Ascending aorta (tissue), 2 donors: ENCODE measurements at regions not wholly inside any gene's neighbourhood (a gene's known extent, or its start where the extent isn't known, plus 50 kb on each side); places are given as distances from the start of the nearest gene placed in this dataset.
A peak's percentile ranks its signal among the peaks of the same experiment; 100 is the strongest.

Source experiments
- DNase-seq, 2 donors: peaks; one replicate each; pipeline ENCODE4 v3.0.0-alpha.2; 2019; ENCODE audit warnings: low spot score in 2 of 2
- H3K27ac ChIP-seq, 2 donors: fragments of 200-600 bp; sonication (generic); one replicate each; pipeline ENCODE4 v1.5.1; 2016 to 2017; ENCODE audit warnings: mild to moderate bottlenecking in 1 of 2
- H3K27me3 ChIP-seq: fragments of 200-600 bp; sonication (generic); one replicate; pipeline ENCODE4 v1.5.1; 2017
- H3K36me3 ChIP-seq, 2 donors: fragments of 200-600 bp; sonication (generic); one replicate each; pipeline ENCODE4 v1.5.1; 2016
- H3K4me1 ChIP-seq, 2 donors: fragments of 200-600 bp; sonication (generic); one replicate each; pipeline ENCODE4 v1.5.1; 2016 to 2017; ENCODE audit warnings: mild to moderate bottlenecking in 1 of 2
- H3K4me3 ChIP-seq, 2 donors: fragments of 200-600 bp; sonication (generic); one replicate each; pipeline ENCODE4 v1.5.1; 2016 to 2017; ENCODE audit warnings: mild to moderate bottlenecking in 1 of 2
- H3K9me3 ChIP-seq, 2 donors: fragments of 200-600 bp; sonication (generic); one replicate each; pipeline ENCODE4 v1.5.1; 2016
- intact Hi-C: fragments of 100-400 bp; cut with DNase I; formaldehyde crosslinking; loops from one replicate; pipeline ENCODE4 v1.15.1; 2023
- TF ChIP-seq, protein P1 (sequence below), 3 experiments: fragments of 200-600 bp in 2 of 3; fragments of 450-650 bp in 1 of 3; sonication (generic) in 2 of 3; IDR thresholded peaks; one replicate each; pipeline ENCODE4 v1.5.1; 2016 to 2019; ENCODE audit warnings: antibody characterized with exemption in 3 of 3, mild to moderate bottlenecking in 1 of 3, moderate library complexity in 1 of 3

DNA sequence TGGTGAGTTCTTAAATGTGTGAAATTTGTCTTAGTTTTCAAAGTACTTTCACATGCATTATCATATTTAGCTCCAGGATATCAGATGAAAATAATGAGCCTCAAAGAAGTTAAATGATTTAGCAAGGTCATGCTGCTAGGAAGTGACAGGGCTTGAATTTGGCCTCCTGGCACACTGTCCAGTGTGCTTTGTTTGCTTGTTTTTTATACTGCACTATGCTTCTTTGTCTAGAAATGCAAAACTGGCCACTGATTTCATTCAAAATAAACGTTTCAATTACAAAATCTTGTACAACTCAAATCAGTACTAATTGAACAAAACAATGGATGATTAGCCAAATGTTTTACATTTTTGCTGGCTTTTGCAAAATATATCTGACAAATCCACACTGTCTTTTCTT is 583.3 kb upstream of the CBLB start:
- Histone ChIP-seq H3K4me3 (no peak overlapping the region), H3K27ac (no peak overlapping the region), H3K27me3 (no peaks in the 10 kb centered on the region), H3K36me3 (no peaks in the 10 kb centered on the region), H3K4me1 (no peaks in the 10 kb centered on the region), H3K9me3 (no peaks in the 10 kb centered on the region)
- intact Hi-C loops, result no loop called here
- no peak for DNase-seq
- TF ChIP-seq, protein P1, sequence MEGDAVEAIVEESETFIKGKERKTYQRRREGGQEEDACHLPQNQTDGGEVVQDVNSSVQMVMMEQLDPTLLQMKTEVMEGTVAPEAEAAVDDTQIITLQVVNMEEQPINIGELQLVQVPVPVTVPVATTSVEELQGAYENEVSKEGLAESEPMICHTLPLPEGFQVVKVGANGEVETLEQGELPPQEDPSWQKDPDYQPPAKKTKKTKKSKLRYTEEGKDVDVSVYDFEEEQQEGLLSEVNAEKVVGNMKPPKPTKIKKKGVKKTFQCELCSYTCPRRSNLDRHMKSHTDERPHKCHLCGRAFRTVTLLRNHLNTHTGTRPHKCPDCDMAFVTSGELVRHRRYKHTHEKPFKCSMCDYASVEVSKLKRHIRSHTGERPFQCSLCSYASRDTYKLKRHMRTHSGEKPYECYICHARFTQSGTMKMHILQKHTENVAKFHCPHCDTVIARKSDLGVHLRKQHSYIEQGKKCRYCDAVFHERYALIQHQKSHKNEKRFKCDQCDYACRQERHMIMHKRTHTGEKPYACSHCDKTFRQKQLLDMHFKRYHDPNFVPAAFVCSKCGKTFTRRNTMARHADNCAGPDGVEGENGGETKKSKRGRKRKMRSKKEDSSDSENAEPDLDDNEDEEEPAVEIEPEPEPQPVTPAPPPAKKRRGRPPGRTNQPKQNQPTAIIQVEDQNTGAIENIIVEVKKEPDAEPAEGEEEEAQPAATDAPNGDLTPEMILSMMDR (IDR thresholded peaks at IDR 0.05), result no peak

DNA sequence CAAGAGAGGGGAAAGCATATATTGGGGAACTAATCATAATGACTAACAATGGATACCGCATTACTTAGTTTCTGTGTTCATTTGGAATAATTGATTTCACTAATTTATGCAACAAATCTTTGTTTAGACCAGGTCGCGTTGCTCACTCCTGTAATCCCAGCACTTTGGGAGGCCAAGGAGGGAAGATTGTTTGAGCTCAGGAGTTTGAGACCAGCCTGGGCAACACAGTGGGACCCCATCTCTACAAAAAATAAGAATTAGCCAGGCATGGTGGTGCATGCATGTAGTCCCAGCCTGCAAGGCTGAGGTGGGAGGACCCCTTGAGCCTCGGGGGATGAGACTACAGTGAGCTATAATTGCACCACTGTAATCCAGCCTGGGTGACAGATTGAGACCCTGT is 585.7 kb upstream of the CBLB start:
- Histone ChIP-seq H3K36me3 (no peaks in the 10 kb centered on the region), H3K27me3 (no peaks in the 10 kb centered on the region), H3K27ac (no peak overlapping the region), H3K9me3 (no peaks in the 10 kb centered on the region), H3K4me3 (no peak overlapping the region), H3K4me1 (no peaks in the 10 kb centered on the region)
- TF ChIP-seq, protein P1 (IDR thresholded peaks at IDR 0.05), result no peak
- intact Hi-C loops, result no loop called here
- no peak for DNase-seq

DNA sequence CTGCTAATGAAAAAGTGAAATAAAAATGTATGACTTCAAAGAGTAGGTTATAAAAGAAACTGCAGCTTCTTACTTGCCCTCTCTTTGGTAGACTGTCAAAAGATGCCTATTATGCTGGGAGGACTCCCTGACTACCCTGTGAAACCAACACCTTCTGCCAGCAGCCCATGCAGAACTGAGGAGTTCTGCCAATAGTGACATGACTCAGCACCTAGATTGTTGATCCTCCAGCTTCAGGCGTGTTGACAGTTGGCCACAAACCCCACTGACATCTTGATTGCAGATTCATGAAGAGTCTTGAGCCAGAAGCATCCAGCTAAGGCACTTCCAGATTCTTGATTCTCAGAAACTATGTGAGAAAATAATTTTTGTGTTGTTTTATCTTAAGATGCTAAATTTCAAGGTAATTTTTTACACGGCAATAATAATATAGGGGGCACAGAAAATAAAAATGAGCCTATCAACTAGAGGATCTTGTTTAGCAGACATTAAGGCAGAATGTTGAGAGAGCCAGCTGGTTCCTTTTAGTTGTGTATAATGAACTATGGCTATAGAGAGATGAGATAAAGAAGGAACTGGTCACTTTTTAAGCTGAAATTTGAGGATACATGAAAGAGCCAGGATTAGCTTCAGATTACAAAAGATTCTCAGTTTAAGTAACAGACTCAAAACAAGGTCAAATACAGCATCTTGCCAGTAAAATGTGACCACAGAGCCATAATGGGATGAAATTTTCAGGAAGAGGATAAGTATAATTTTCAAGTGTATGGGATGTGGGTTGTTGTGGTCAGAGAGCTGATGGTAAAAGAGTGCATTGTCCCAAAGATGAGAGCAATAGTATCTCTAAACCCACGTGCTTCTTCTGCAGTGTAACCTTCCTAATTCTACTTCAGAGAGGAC is 588.7 kb upstream of the CBLB start:
- Histone ChIP-seq H3K36me3 (no peaks in the 10 kb centered on the region), H3K4me1 (no peaks in the 10 kb centered on the region), H3K4me3 (no peak overlapping the region), H3K27ac (no peak overlapping the region), H3K9me3 (no peaks in the 10 kb centered on the region), H3K27me3 (no peaks in the 10 kb centered on the region)
- intact Hi-C loops, result no loop called here
- TF ChIP-seq, protein P1 (IDR thresholded peaks at IDR 0.05), result no peak
- DNase-seq, result peak in 1 of 2 donors; percentile 66

DNA sequence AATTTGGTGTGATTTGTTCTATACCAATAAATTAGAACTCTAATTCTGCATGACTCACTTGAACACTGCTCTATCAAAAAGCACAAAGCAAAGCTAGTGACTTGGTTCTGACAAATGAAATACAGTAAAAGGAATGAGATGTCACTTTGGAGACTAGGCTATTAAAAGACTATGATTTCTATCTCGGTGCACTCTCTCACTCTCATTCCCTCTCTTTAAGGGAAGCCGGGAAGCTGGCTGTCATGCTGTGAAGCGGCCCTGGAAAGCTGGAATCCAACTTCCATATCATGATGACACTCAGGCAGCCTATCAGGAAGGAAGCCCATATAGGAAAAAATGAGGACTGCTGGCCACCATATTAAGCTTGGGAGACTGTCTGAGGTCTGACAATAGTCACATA is 590.1 kb upstream of the CBLB start:
- H3K36me3 ChIP-seq, result no peaks in the 10 kb centered on the region
- TF ChIP-seq, protein P1 (IDR thresholded peaks at IDR 0.05), result no peak
- intact Hi-C loops, result no loop called here

DNA sequence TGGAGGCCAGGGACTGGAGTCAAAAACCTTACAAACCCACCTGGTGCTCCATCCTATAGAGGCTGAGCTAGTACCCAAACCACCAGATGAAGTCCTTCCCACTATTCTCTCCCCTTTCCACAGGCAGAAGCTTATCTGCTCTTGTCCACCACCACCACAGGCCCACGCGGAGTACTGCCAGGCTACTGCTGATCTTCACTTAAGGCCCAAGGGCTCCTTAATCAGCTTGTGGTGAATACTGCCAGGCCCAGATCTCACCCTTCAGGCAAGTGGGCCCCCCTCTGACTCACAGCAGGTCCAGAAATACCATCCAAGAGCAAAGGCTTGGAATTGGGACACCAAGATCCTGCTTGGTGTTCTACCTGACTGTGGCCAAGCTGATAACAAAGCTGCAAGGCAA is 598.1 kb upstream of the CBLB start:
- Histone ChIP-seq H3K36me3 (no peaks in the 10 kb centered on the region), H3K9me3 (no peaks in the 10 kb centered on the region), H3K4me1 (no peaks in the 10 kb centered on the region), H3K27me3 (no peaks in the 10 kb centered on the region), H3K27ac (no peak overlapping the region), H3K4me3 (no peak overlapping the region)
- DNase-seq, result no peak
- intact Hi-C loops, result no loop called here
- TF ChIP-seq, protein P1 (IDR thresholded peaks at IDR 0.05), result no peak

More for the DNA sequence above, 590.1 kb upstream of the CBLB start:
- DNase-seq, result no peak
- Histone ChIP-seq H3K27ac (no peak overlapping the region), H3K4me3 (no peak overlapping the region), H3K9me3 (no peaks in the 10 kb centered on the region), H3K27me3 (no peaks in the 10 kb centered on the region), H3K4me1 (no peaks in the 10 kb centered on the region)
